Brain microvascular endothelial cell (primary cell): ENCODE measurements at regions not wholly inside any gene's neighbourhood (a gene's known extent, or its start where the extent isn't known, plus 50 kb on each side); places are given as distances from the start of the nearest gene placed in this dataset.

Experiments used
- DNase-seq: peaks from one replicate; pipeline ENCODE4 v3.0.0-alpha.2; 2020
- H3K27ac ChIP-seq: fragments of 250-450 bp; sonication (Bioruptor Pico); 2 replicates; pipeline ENCODE4 v1.5.1; 2020; ENCODE audit warnings: mild to moderate bottlenecking, moderate library complexity
- H3K27me3 ChIP-seq: fragments of 250-450 bp; sonication (Bioruptor Pico); replicated peaks from 2 replicates; pipeline ENCODE4 v1.5.1; 2020; ENCODE audit warnings: mild to moderate bottlenecking
- H3K36me3 ChIP-seq: fragments of 250-450 bp; sonication (Bioruptor Pico); replicated peaks from 2 replicates; pipeline ENCODE4 v1.5.1; 2020; ENCODE audit warnings: mild to moderate bottlenecking
- H3K4me3 ChIP-seq: 2 replicates; pipeline ENCODE4 v1.5.1; 2011; ENCODE audit warnings: low read depth, mild to moderate bottlenecking, control low read depth, low read length, moderate library complexity
- CTCF ChIP-seq: IDR thresholded peaks from 2 replicates; pipeline ENCODE4 v1.5.1; 2011; ENCODE audit warnings: low read depth, mild to moderate bottlenecking, moderate library complexity, low read length, control low read depth, inconsistent platforms; ENCODE audit errors: missing control alignments
- in situ Hi-C: cut with HindIII; loops from 2 replicates; pipeline ENCODE4 v1.10.0; 2017; ENCODE audit warnings: low sequenced_read_pairs, low pct_ligation_motif_present

GRCh38 chrX:39534949-39535348 lies 562.8 kb downstream of the BCOR start:
- DNase-seq: no peak
- H3K4me3 ChIP-seq: no peak overlapping the region
- no peak for TF ChIP-seq CTCF
- no peaks in the 10 kb centered on the region for H3K36me3 ChIP-seq
- in situ Hi-C loops: no loop called here
- H3K27ac ChIP-seq: no peak overlapping the region
- peaks cover 3% of the 10 kb centered on the region for H3K27me3 ChIP-seq

DNA sequence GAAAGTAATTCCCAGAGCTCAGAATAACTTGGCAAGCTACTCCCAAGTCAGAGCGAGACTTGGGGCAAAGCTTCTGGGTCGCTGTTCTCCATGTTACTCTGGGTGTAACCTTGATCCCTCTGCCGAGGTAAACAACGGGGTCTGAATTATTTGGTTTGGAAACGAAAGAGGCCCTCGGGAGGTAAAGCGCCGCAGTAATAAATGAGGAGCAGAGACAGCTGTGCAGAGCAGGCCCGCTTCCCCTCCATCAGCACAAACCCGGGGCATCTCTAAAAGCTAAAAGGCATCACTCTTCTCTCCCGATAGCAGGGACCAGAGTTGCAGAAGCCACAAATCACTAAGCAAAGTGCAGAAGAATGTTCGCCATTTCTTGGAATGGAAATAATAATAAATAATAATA lies 561.5 kb downstream of the BCOR start:
- no peak overlapping the region for H3K27ac ChIP-seq
- no peak for TF ChIP-seq CTCF

DNA sequence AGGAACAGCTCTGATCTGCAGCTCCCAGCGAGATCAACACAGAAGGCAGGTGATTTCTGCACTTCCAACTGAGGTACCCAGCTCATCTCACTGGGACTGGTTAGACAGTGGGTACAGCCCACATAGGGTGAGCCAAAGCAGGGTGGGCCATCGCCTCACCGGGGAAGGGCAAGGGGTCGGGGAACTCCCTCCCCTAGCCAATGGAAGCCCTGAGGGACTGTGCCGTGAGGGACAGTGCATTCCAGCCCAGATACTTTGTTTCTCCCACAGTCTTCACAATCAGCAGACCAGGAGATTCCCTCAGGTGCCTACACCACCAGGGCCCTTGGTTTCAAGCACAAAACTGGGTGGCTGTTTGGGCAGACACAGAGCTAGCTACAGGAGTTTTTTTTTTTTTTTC lies 555.9 kb downstream of the BCOR start:
- in situ Hi-C loops: no loop called here
- Histone ChIP-seq H3K27me3 (no peaks in the 10 kb centered on the region), H3K4me3 (no peak overlapping the region), H3K27ac (no peak overlapping the region), H3K36me3 (no peaks in the 10 kb centered on the region)
- DNase-seq: no peak
- no peak for TF ChIP-seq CTCF

More for the DNA sequence above, 561.5 kb downstream of the BCOR start:
- in situ Hi-C loops: no loop called here
- Histone ChIP-seq H3K36me3 (no peaks in the 10 kb centered on the region), H3K27me3 (peaks cover 3% of the 10 kb centered on the region), H3K4me3 (no peak overlapping the region)
- no peak for DNase-seq

- in situ Hi-C loops: no loop called here
- no peak for DNase-seq
- Histone ChIP-seq H3K27ac (no peak overlapping the region), H3K4me3 (no peak overlapping the region), H3K36me3 (no peaks in the 10 kb centered on the region), H3K27me3 (no peaks in the 10 kb centered on the region)
- no peak for TF ChIP-seq CTCF
Measured at GRCh38 chrX:39542316-39542715, 555.4 kb downstream of the BCOR start.

DNA sequence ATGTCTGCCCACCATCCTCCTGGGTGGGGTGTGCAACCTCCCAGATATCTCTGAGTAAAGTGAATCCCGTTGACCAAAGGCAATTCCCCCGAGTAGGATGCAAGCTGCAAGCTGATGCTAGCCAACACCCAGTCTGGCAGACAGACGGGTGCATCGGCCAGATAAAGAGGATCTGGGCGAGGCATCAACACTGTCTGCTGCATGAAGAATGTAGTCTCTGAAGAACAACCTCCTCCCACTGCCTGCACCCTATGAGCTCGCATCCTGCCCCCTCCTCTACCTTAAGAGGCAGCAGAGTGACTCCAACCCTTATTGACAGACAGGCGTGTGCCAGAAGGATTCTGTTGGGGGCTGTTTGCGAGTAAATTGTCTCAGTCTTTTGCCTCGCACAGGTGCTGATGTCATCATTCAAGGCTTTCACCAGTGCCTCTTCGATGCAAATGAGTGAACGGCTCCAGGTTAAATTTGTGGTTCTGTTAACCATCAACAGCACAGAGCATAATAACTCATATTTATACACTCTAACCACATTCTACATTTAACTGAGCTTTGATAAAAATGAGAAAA lies 546.9 kb downstream of the BCOR start:
- no peaks in the 10 kb centered on the region for H3K27me3 ChIP-seq
- no peak for TF ChIP-seq CTCF
- H3K27ac ChIP-seq: no peak overlapping the region
- in situ Hi-C loops: no loop called here
- H3K36me3 ChIP-seq: no peaks in the 10 kb centered on the region
- DNase-seq: no peak
- H3K4me3 ChIP-seq: no peak overlapping the region

GRCh38 chrX:39551762-39552161 lies 546.0 kb downstream of the BCOR start:
- Histone ChIP-seq H3K4me3 (no peak overlapping the region), H3K27me3 (no peaks in the 10 kb centered on the region), H3K36me3 (no peaks in the 10 kb centered on the region), H3K27ac (no peak overlapping the region)
- no peak for DNase-seq
- in situ Hi-C loops: no loop called here
- TF ChIP-seq CTCF: no peak
